Glomerular visceral epithelial cell (primary cell): ENCODE measurements at regions not wholly inside any gene's neighbourhood (a gene's known extent, or its start where the extent isn't known, plus 50 kb on each side); places are given as distances from the start of the nearest gene placed in this dataset.

ENCODE experiments used
- DNase-seq: peaks from one replicate; pipeline ENCODE4 v3.0.0-alpha.2; 2016; ENCODE audit errors: extremely low spot score

GRCh38 chr2:37471994-37472393, 127.6 kb downstream of the QPCT start:
- DNase-seq = peak; percentile 65

GRCh38 chr2:37472959-37473358, 128.5 kb downstream of the QPCT start:
- peak; percentile 58 for DNase-seq

- DNase-seq = no peak
Measured at GRCh38 chr2:37476411-37476810, 132.0 kb downstream of the QPCT start.

- DNase-seq = no peak
Measured at GRCh38 chr2:37477921-37478320, 133.5 kb downstream of the QPCT start.

GRCh38 chr2:37481244-37481643, 136.8 kb downstream of the QPCT start:
- no peak for DNase-seq

- no peak for DNase-seq
Measured at GRCh38 chr2:37489041-37489456, 144.6 kb downstream of the QPCT start.

GRCh38 chr2:37489536-37489935, 145.1 kb downstream of the QPCT start:
- DNase-seq = no peak

GRCh38 chr2:37493425-37493824, 149.0 kb downstream of the QPCT start:
- no peak for DNase-seq

GRCh38 chr2:37499113-37499512, 154.7 kb downstream of the QPCT start:
- DNase-seq = no peak

GRCh38 chr2:37500031-37500430, 155.6 kb downstream of the QPCT start:
- no peak for DNase-seq

GRCh38 chr2:37501113-37501512, 156.7 kb downstream of the QPCT start:
- no peak for DNase-seq

GRCh38 chr2:37506407-37507050, 162.1 kb downstream of the QPCT start:
- DNase-seq = no peak

GRCh38 chr2:37507051-37507410, 162.6 kb downstream of the QPCT start:
- no peak for DNase-seq

- no peak for DNase-seq
Measured at GRCh38 chr2:37507703-37508102, 163.3 kb downstream of the QPCT start.

- DNase-seq = no peak
Measured at GRCh38 chr2:37512971-37513370, 158.5 kb downstream of the CDC42EP3 start.

- DNase-seq = no peak
Measured at GRCh38 chr2:37523814-37524362, 147.6 kb downstream of the CDC42EP3 start.

- DNase-seq = no peak
Measured at GRCh38 chr2:37526323-37526722, 145.1 kb downstream of the CDC42EP3 start.

GRCh38 chr2:37526856-37527255, 144.6 kb downstream of the CDC42EP3 start:
- DNase-seq = no peak

- DNase-seq = no peak
Measured at GRCh38 chr2:37527361-37527760, 144.1 kb downstream of the CDC42EP3 start.

- no peak for DNase-seq
Measured at GRCh38 chr2:37529830-37530415, 141.5 kb downstream of the CDC42EP3 start.

- no peak for DNase-seq
Measured at GRCh38 chr2:37532503-37532902, 138.9 kb downstream of the CDC42EP3 start.

GRCh38 chr2:37537316-37537715, 134.1 kb downstream of the CDC42EP3 start:
- DNase-seq = no peak

- DNase-seq = no peak
Measured at GRCh38 chr2:37541516-37541915, 129.9 kb downstream of the CDC42EP3 start.
